Erythroblast (primary cell): ENCODE measurements at regions not wholly inside any gene's neighbourhood (a gene's known extent, or its start where the extent isn't known, plus 50 kb on each side); places are given as distances from the start of the nearest gene placed in this dataset.

Source experiments
- GATA1 ChIP-seq: IDR thresholded peaks from 2 replicates; pipeline ENCODE4 v1.6.1; 2011; ENCODE audit warnings: low read depth, mild to moderate bottlenecking, control low read depth, low read length, moderate library complexity
- POLR2A ChIP-seq: IDR thresholded peaks from 2 replicates; pipeline ENCODE4 v1.6.1; 2011; ENCODE audit warnings: mild to moderate bottlenecking, low read length

DNA sequence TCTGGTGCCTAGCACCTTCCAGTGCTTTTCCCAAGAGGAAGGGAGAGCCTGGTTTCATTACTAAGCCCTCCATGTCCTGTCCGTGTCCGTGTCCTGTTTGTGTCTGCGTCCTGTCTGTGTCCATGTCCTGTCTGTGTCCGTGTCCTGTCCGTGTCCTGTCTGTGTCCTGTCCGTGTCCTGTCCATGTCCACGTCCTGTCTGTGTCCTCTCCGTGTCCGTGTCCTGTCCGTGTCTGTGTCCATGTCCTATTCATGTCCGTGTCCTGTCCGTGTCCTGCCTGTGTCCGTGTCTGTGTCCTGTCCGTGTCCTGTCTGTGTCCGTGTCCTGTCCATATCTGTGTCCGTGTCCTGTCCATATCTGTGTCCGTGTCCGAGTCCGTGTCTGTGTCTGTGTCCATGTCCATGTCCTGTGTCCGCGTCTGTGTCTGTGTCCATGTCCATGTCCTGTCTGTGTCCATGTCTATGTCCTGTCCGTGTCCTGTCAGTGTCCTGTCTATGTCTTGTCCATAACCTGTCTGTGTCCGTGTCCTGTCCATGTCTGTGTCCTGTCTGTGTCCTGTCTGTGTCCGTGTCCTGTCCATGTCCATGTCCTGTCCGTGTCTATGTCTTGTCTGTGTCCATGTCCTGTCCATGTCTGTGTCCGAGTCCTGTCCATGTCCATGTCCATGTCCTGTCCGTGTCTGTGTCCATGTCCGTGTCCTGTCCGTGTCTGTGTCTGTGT is 54.4 kb upstream of the BHLHE23 start:
- TF ChIP-seq POLR2A: no peak
- no peak for TF ChIP-seq GATA1
